ENCODE measurements at regions not wholly inside any gene's neighbourhood (a gene's known extent, or its start where the extent isn't known, plus 50 kb on each side); places are given as distances from the start of the nearest gene placed in this dataset.

- Histone ChIP-seq H3K4me1 (replicated peaks in 1 of 2) (peaks cover 0 to 5% of the 10 kb centered on the region in 2 donors), H3K27ac (no peak overlapping the region), H3K4me3 (no peak overlapping the region), H3K9me3 (replicated peaks in 1 of 3) (no peaks in the 10 kb centered on the region), H3K27me3 (no peaks in the 10 kb centered on the region), H3K36me3 (replicated peaks in 1 of 2) (no peaks in the 10 kb centered on the region)
- WGBS, 4 donors = 59 to 93% (median 78%) methylated on average over 2 of the region's 2 CpGs
- no peak for DNase-seq
- intact Hi-C loops (cut with DNase I) = no loop called here
- no peak for TF ChIP-seq POLR2A (IDR thresholded peaks at IDR 0.05)
- no peak for TF ChIP-seq CTCF (IDR thresholded peaks at IDR 0.05)
These were observed 317.7 kb downstream of the MAF start for GRCh38 chr16:79282806-79283205.

GRCh38 chr16:79278506-79278905, 322.0 kb downstream of the MAF start:
- no peak overlapping the region for H3K27ac ChIP-seq
- no peaks in the 10 kb centered on the region for H3K27me3 ChIP-seq
- H3K4me3 ChIP-seq = no peak overlapping the region
- no peaks in the 10 kb centered on the region for H3K4me1 ChIP-seq (replicated peaks in 1 of 2)
- DNase-seq = no peak
- intact Hi-C loops (cut with DNase I) = no loop called here
- H3K36me3 ChIP-seq (replicated peaks in 1 of 2) = no peaks in the 10 kb centered on the region
- WGBS, 4 donors = 71 to 82% (median 76%) methylated on average over 9 to 11 of the region's 11 CpGs
- no peaks in the 10 kb centered on the region for H3K9me3 ChIP-seq (replicated peaks in 1 of 3)
- TF ChIP-seq POLR2A (IDR thresholded peaks at IDR 0.05) = no peak
- TF ChIP-seq CTCF (IDR thresholded peaks at IDR 0.05) = no peak

GRCh38 chr16:79276501-79276900, 324.0 kb downstream of the MAF start:
- Histone ChIP-seq H3K27me3 (no peaks in the 10 kb centered on the region), H3K4me1 (replicated peaks in 1 of 2) (no peaks in the 10 kb centered on the region), H3K4me3 (no peak overlapping the region), H3K9me3 (replicated peaks in 1 of 3) (no peaks in the 10 kb centered on the region), H3K36me3 (replicated peaks in 1 of 2) (no peaks in the 10 kb centered on the region), H3K27ac (no peak overlapping the region)
- intact Hi-C loops (cut with DNase I) = no loop called here
- TF ChIP-seq POLR2A (IDR thresholded peaks at IDR 0.05) (no peak), CTCF (IDR thresholded peaks at IDR 0.05) (no peak)
- DNase-seq = no peak
- 83 to 91% (median 84%) methylated on average over 6 of the region's 6 CpGs for WGBS, 4 donors

GRCh38 chr16:79274264-79274663, 326.3 kb downstream of the MAF start:
- 87 to 94% (median 92%) methylated on average over 3 to 4 of the region's 4 CpGs for WGBS, 4 donors

More at GRCh38 chr16:79274264-79274663, 326.3 kb downstream of the MAF start:
- Histone ChIP-seq H3K27ac (no peak overlapping the region), H3K36me3 (replicated peaks in 1 of 2) (no peaks in the 10 kb centered on the region), H3K9me3 (replicated peaks in 1 of 3) (no peaks in the 10 kb centered on the region), H3K27me3 (no peaks in the 10 kb centered on the region), H3K4me1 (replicated peaks in 1 of 2) (no peaks in the 10 kb centered on the region), H3K4me3 (no peak overlapping the region)
- DNase-seq = no peak
- TF ChIP-seq POLR2A (IDR thresholded peaks at IDR 0.05) (no peak), CTCF (IDR thresholded peaks at IDR 0.05) (no peak)
- intact Hi-C loops (cut with DNase I) = no loop called here

Measured in adrenal gland (tissue), 9 donors.